ENCODE measurements at regions not wholly inside any gene's neighbourhood (a gene's known extent, or its start where the extent isn't known, plus 50 kb on each side); places are given as distances from the start of the nearest gene placed in this dataset.

- ATAC-seq (no peak), DNase-seq (no peak)
- no peak overlapping the region for H3K4me3 ChIP-seq
- no peaks in the 10 kb centered on the region for H3K4me1 ChIP-seq
- H3K27me3 ChIP-seq, result no peaks in the 10 kb centered on the region
- H3K9me3 ChIP-seq, result no peaks in the 10 kb centered on the region
- no peak for TF ChIP-seq CTCF (IDR thresholded peaks at IDR 0.05)
- H3K36me3 ChIP-seq, result no peaks in the 10 kb centered on the region
- H3K27ac ChIP-seq, result no peak overlapping the region
- intact Hi-C loops (cut with DNase I), result no loop called here
Observed at GRCh38 chr15:87115795-87116194, 1036.1 kb downstream of the AGBL1 start.

GRCh38 chr15:87099916-87100315 is 1020.2 kb downstream of the AGBL1 start:
- Histone ChIP-seq H3K27ac (no peak overlapping the region), H3K4me3 (no peak overlapping the region), H3K36me3 (no peaks in the 10 kb centered on the region), H3K9me3 (peaks cover 2% of the 10 kb centered on the region), H3K27me3 (no peaks in the 10 kb centered on the region), H3K4me1 (no peaks in the 10 kb centered on the region)
- intact Hi-C loops (cut with DNase I), result no loop called here
- TF ChIP-seq CTCF (IDR thresholded peaks at IDR 0.05), result no peak
- no peak for ATAC-seq
- no peak for DNase-seq

- Histone ChIP-seq H3K4me3 (no peak overlapping the region), H3K27me3 (no peaks in the 10 kb centered on the region), H3K36me3 (no peaks in the 10 kb centered on the region), H3K4me1 (no peaks in the 10 kb centered on the region), H3K27ac (no peak overlapping the region), H3K9me3 (no peaks in the 10 kb centered on the region)
- DNase-seq (no peak), ATAC-seq (no peak)
- TF ChIP-seq CTCF (IDR thresholded peaks at IDR 0.05), result no peak
- intact Hi-C loops (cut with DNase I), result no loop called here
Observed at GRCh38 chr15:87089551-87089950, 1009.9 kb downstream of the AGBL1 start.

GRCh38 chr15:87083201-87083600 is 1003.5 kb downstream of the AGBL1 start:
- Histone ChIP-seq H3K9me3 (no peaks in the 10 kb centered on the region), H3K4me1 (no peaks in the 10 kb centered on the region), H3K36me3 (no peaks in the 10 kb centered on the region), H3K27ac (no peak overlapping the region), H3K27me3 (no peaks in the 10 kb centered on the region), H3K4me3 (no peak overlapping the region)
- DNase-seq (no peak), ATAC-seq (no peak)
- intact Hi-C loops (cut with DNase I), result no loop called here
- TF ChIP-seq CTCF (IDR thresholded peaks at IDR 0.05), result no peak

- DNase-seq (no peak), ATAC-seq (no peak)
- Histone ChIP-seq H3K9me3 (no peaks in the 10 kb centered on the region), H3K4me3 (no peak overlapping the region), H3K4me1 (no peaks in the 10 kb centered on the region), H3K27ac (no peak overlapping the region), H3K36me3 (no peaks in the 10 kb centered on the region), H3K27me3 (no peaks in the 10 kb centered on the region)
- intact Hi-C loops (cut with DNase I), result no loop called here
- TF ChIP-seq CTCF (IDR thresholded peaks at IDR 0.05), result no peak
Observed at GRCh38 chr15:87082581-87082980, 1002.9 kb downstream of the AGBL1 start.

- no peak for ATAC-seq
- Histone ChIP-seq H3K4me1 (no peaks in the 10 kb centered on the region), H3K4me3 (no peak overlapping the region), H3K27ac (no peak overlapping the region), H3K36me3 (no peaks in the 10 kb centered on the region), H3K27me3 (no peaks in the 10 kb centered on the region), H3K9me3 (no peaks in the 10 kb centered on the region)
- TF ChIP-seq CTCF (IDR thresholded peaks at IDR 0.05), result no peak
- intact Hi-C loops (cut with DNase I), result no loop called here
- no peak for DNase-seq
Observed at GRCh38 chr15:87080547-87080946, 1000.9 kb downstream of the AGBL1 start.
